KBM-7 (cell line): ENCODE measurements at regions not wholly inside any gene's neighbourhood (a gene's known extent, or its start where the extent isn't known, plus 50 kb on each side); places are given as distances from the start of the nearest gene placed in this dataset.

ENCODE experiments used
- DNase-seq: peaks from one replicate; pipeline ENCODE4 v3.0.0-alpha.2; 2015
- in situ Hi-C: fragments of 300-500 bp; cut with MboI; formaldehyde crosslinking; loops from 2 replicates; pipeline ENCODE4 v1.14.3; 2020; ENCODE audit warnings: low sequenced_read_pairs, low pct_unique_long_range_greater_than_20kb, mixed read lengths

- in situ Hi-C loops, result no loop called here
- no peak for DNase-seq
Observed at GRCh38 chr5:86070719-86071118, 547.0 kb upstream of the COX7C start.

GRCh38 chr5:86074297-86074696, 543.4 kb upstream of the COX7C start:
- no peak for DNase-seq
- in situ Hi-C loops, result no loop called here

GRCh38 chr5:86075139-86075538, 542.6 kb upstream of the COX7C start:
- in situ Hi-C loops, result no loop called here
- no peak for DNase-seq

GRCh38 chr5:86095092-86095491, 522.6 kb upstream of the COX7C start:
- no peak for DNase-seq
- in situ Hi-C loops, result no loop called here

GRCh38 chr5:86101966-86102365, 515.8 kb upstream of the COX7C start:
- no peak for DNase-seq
- in situ Hi-C loops, result no loop called here

GRCh38 chr5:86108825-86109224, 508.9 kb upstream of the COX7C start:
- in situ Hi-C loops, result no loop called here
- no peak for DNase-seq

- in situ Hi-C loops, result no loop called here
- no peak for DNase-seq
Observed at GRCh38 chr5:86112249-86112648, 505.5 kb upstream of the COX7C start.

- in situ Hi-C loops, result no loop called here
- no peak for DNase-seq
Observed at GRCh38 chr5:86115164-86115563, 502.6 kb upstream of the COX7C start.

- no peak for DNase-seq
Observed at GRCh38 chr5:86118542-86118941, 499.2 kb upstream of the COX7C start.

GRCh38 chr5:86124333-86124732, 493.4 kb upstream of the COX7C start:
- DNase-seq, result no peak
- in situ Hi-C loops, result no loop called here

More at GRCh38 chr5:86118542-86118941, 499.2 kb upstream of the COX7C start:
- in situ Hi-C loops, result no loop called here

- in situ Hi-C loops, result no loop called here
- DNase-seq, result no peak
Observed at GRCh38 chr5:86125731-86126601, 491.8 kb upstream of the COX7C start.

- in situ Hi-C loops, result no loop called here
- no peak for DNase-seq
Observed at GRCh38 chr5:86127696-86128095, 490.0 kb upstream of the COX7C start.

GRCh38 chr5:86129009-86129408, 488.7 kb upstream of the COX7C start:
- in situ Hi-C loops, result no loop called here
- DNase-seq, result no peak

- in situ Hi-C loops, result no loop called here
- DNase-seq, result no peak
Observed at GRCh38 chr5:86137297-86137696, 480.4 kb upstream of the COX7C start.

- in situ Hi-C loops, result no loop called here
- DNase-seq, result no peak
Observed at GRCh38 chr5:86143837-86144236, 473.9 kb upstream of the COX7C start.

GRCh38 chr5:86152988-86153560, 464.7 kb upstream of the COX7C start:
- in situ Hi-C loops, result no loop called here
- DNase-seq, result no peak

- DNase-seq, result no peak
- in situ Hi-C loops, result no loop called here
Observed at GRCh38 chr5:86155796-86156195, 461.9 kb upstream of the COX7C start.

GRCh38 chr5:86170194-86170593, 447.5 kb upstream of the COX7C start:
- in situ Hi-C loops, result no loop called here
- no peak for DNase-seq

GRCh38 chr5:86175224-86175623, 442.5 kb upstream of the COX7C start:
- no peak for DNase-seq
- in situ Hi-C loops, result no loop called here

- in situ Hi-C loops, result no loop called here
- DNase-seq, result no peak
Observed at GRCh38 chr5:86199287-86199686, 418.5 kb upstream of the COX7C start.

- no peak for DNase-seq
- in situ Hi-C loops, result no loop called here
Observed at GRCh38 chr5:86228147-86228546, 389.6 kb upstream of the COX7C start.
